Sigmoid colon (tissue), 4 donors: ENCODE measurements at regions not wholly inside any gene's neighbourhood (a gene's known extent, or its start where the extent isn't known, plus 50 kb on each side); places are given as distances from the start of the nearest gene placed in this dataset.

Source experiments
- CTCF ChIP-seq, 4 experiments: fragments of 450-650 bp in 3 of 4; fragments of 200-600 bp in 1 of 4; IDR thresholded peaks; one replicate each; pipeline ENCODE4 v1.5.1; 2016 to 2019; ENCODE audit warnings: antibody characterized with exemption in 4 of 4, mild to moderate bottlenecking in 3 of 4, moderate library complexity in 2 of 4
- EP300 ChIP-seq, 4 donors: sonication (generic); formaldehyde crosslinking; IDR thresholded peaks; one replicate each; pipeline ENCODE4 v1.6.1; 2017; ENCODE audit warnings: antibody characterized with exemption in 4 of 4
- POLR2AphosphoS5 ChIP-seq, 4 donors: sonication (generic); formaldehyde crosslinking; IDR thresholded peaks; one replicate each; pipeline ENCODE4 v1.6.1; 2017; ENCODE audit warnings: antibody characterized with exemption in 4 of 4

- TF ChIP-seq POLR2AphosphoS5 (IDR thresholded peaks at IDR 0.05) (no peak), CTCF (IDR thresholded peaks at IDR 0.05) (no peak), EP300 (IDR thresholded peaks at IDR 0.05) (no peak)
Measured at GRCh38 chr6:140752234-140752633, 1377.8 kb upstream of the CITED2 start.
